ENCODE measurements at regions not wholly inside any gene's neighbourhood (a gene's known extent, or its start where the extent isn't known, plus 50 kb on each side); places are given as distances from the start of the nearest gene placed in this dataset.

DNA sequence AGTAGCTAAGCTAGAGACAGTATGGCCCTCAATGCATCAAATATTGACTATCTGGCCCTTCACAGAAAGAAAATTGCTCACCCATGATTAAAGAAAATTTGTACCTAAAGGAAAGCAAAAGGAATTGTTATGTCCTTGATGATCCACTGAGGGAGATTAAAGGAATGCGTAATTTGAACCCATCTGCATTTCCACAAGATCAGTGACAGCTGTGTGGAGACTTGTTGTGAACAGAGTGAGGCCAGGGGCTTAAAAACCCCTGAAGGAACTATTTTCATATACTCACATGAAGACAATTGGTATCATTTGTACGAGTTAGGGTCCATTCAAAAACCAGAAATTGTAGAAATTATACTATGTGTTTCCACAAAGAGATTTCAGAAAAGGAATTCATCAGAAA, 1908.1 kb upstream of the SEL1L start:
- no peak for TF ChIP-seq TAF1 (IDR thresholded peaks at IDR 0.05; ENCODE audit: borderline replicate concordance, low read depth, low read length)
- no peak for TF ChIP-seq POLR2A (IDR thresholded peaks at IDR 0.05; ENCODE audit: low read depth, low read length)
- TF ChIP-seq POLR2AphosphoS5 (IDR thresholded peaks at IDR 0.05; ENCODE audit: low read depth, low read length): no peak
